SHP77 treated with DMSO at 0.1 percent for 48 hours (cell line): ENCODE measurements at regions not wholly inside any gene's neighbourhood (a gene's known extent, or its start where the extent isn't known, plus 50 kb on each side); places are given as distances from the start of the nearest gene placed in this dataset.

Experiments
- DNase-seq: peaks from one replicate; lab custom pipeline; 2025; lab: John Stamatoyannopoulos, UW

- DNase-seq = no peak
Measured at GRCh38 chr11:119982517-119983239, 155.2 kb downstream of the TRIM29 start.

GRCh38 chr11:119980431-119980830 is 157.5 kb downstream of the TRIM29 start:
- no peak for DNase-seq

GRCh38 chr11:119979701-119980100 is 158.2 kb downstream of the TRIM29 start:
- DNase-seq = no peak

- no peak for DNase-seq
Measured at GRCh38 chr11:119978696-119979095, 159.2 kb downstream of the TRIM29 start.

- DNase-seq = no peak
Measured at GRCh38 chr11:119977881-119978280, 160.0 kb downstream of the TRIM29 start.

- no peak for DNase-seq
Measured at GRCh38 chr11:119977561-119977860, 160.4 kb downstream of the TRIM29 start.

- DNase-seq = no peak
Measured at GRCh38 chr11:119976805-119977560, 160.9 kb downstream of the TRIM29 start.

GRCh38 chr11:119975561-119976152 is 162.3 kb downstream of the TRIM29 start:
- DNase-seq = no peak

GRCh38 chr11:119974467-119974866 is 163.4 kb downstream of the TRIM29 start:
- no peak for DNase-seq

- no peak for DNase-seq
Measured at GRCh38 chr11:119974051-119974450, 163.9 kb downstream of the TRIM29 start.

- no peak for DNase-seq
Measured at GRCh38 chr11:119972281-119972680, 165.6 kb downstream of the TRIM29 start.

- DNase-seq = no peak
Measured at GRCh38 chr11:119970555-119971304, 167.2 kb downstream of the TRIM29 start.

- no peak for DNase-seq
Measured at GRCh38 chr11:119964136-119965025, 173.5 kb downstream of the TRIM29 start.

GRCh38 chr11:119957951-119958350 is 180.0 kb downstream of the TRIM29 start:
- DNase-seq = no peak

GRCh38 chr11:119952441-119952840 is 185.5 kb downstream of the TRIM29 start:
- DNase-seq = no peak

- DNase-seq = no peak
Measured at GRCh38 chr11:119943298-119943655, 194.6 kb downstream of the TRIM29 start.

GRCh38 chr11:119942583-119943297 is 195.2 kb downstream of the TRIM29 start:
- no peak for DNase-seq

GRCh38 chr11:119941636-119942411 is 196.1 kb downstream of the TRIM29 start:
- DNase-seq = no peak

- DNase-seq = no peak
Measured at GRCh38 chr11:119941171-119941570, 196.7 kb downstream of the TRIM29 start.

GRCh38 chr11:119940401-119940976 is 197.4 kb downstream of the TRIM29 start:
- no peak for DNase-seq
